ENCODE measurements at regions not wholly inside any gene's neighbourhood (a gene's known extent, or its start where the extent isn't known, plus 50 kb on each side); places are given as distances from the start of the nearest gene placed in this dataset.
"Not testable (repeated sequence)": the region's sequence is repeated elsewhere in the genome, so short reads cannot be mapped to it uniquely, and the experiment has no call there.

- H3K27ac ChIP-seq (ENCODE audit: low read length); H3K36me3 ChIP-seq (ENCODE audit: insufficient read depth, low read depth, low read length); H3K9ac ChIP-seq (ENCODE audit: low read depth, low read length); H3K4me3 ChIP-seq (ENCODE audit: low read length); H3K9me3 ChIP-seq (ENCODE audit: insufficient read depth, low read depth, low read length); H3K27me3 ChIP-seq (ENCODE audit: insufficient read depth, low read length); H3K4me1 ChIP-seq (ENCODE audit: insufficient read depth, low read length): not testable (repeated sequence)
Observed at GRCh38 chr5:97301181-97301580, 118.1 kb upstream of the RIOK2 start.

- no peaks in the 10 kb centered on the region for H3K4me1 ChIP-seq (ENCODE audit: insufficient read depth, low read length)
- no peaks in the 10 kb centered on the region for H3K36me3 ChIP-seq (ENCODE audit: insufficient read depth, low read depth, low read length)
- H3K9me3 ChIP-seq (ENCODE audit: insufficient read depth, low read depth, low read length): peaks cover 12% of the 10 kb centered on the region
- no peak overlapping the region for H3K27ac ChIP-seq (ENCODE audit: low read length)
- H3K4me3 ChIP-seq (ENCODE audit: low read length): no peak overlapping the region
- no peaks in the 10 kb centered on the region for H3K27me3 ChIP-seq (ENCODE audit: insufficient read depth, low read length)
- H3K9ac ChIP-seq (ENCODE audit: low read depth, low read length): no peak overlapping the region
Observed at GRCh38 chr5:97338729-97339128, 155.7 kb upstream of the RIOK2 start.

- Histone ChIP-seq H3K27ac (ENCODE audit: low read length) (no peak overlapping the region), H3K9ac (ENCODE audit: low read depth, low read length) (no peak overlapping the region), H3K4me1 (ENCODE audit: insufficient read depth, low read length) (no peaks in the 10 kb centered on the region), H3K27me3 (ENCODE audit: insufficient read depth, low read length) (no peaks in the 10 kb centered on the region), H3K4me3 (ENCODE audit: low read length) (no peak overlapping the region), H3K36me3 (ENCODE audit: insufficient read depth, low read depth, low read length) (no peaks in the 10 kb centered on the region), H3K9me3 (ENCODE audit: insufficient read depth, low read depth, low read length) (peaks cover 8% of the 10 kb centered on the region; the same call in 1 of the 2 replicates)
Observed at GRCh38 chr5:97355775-97356174, 172.7 kb upstream of the RIOK2 start.

GRCh38 chr5:97363577-97363976, 180.5 kb upstream of the RIOK2 start:
- Histone ChIP-seq H3K9me3 (ENCODE audit: insufficient read depth, low read depth, low read length) (no peaks in the 10 kb centered on the region), H3K9ac (ENCODE audit: low read depth, low read length) (no peak overlapping the region), H3K4me3 (ENCODE audit: low read length) (no peak overlapping the region), H3K27me3 (ENCODE audit: insufficient read depth, low read length) (no peaks in the 10 kb centered on the region), H3K36me3 (ENCODE audit: insufficient read depth, low read depth, low read length) (no peaks in the 10 kb centered on the region), H3K27ac (ENCODE audit: low read length) (no peak overlapping the region), H3K4me1 (ENCODE audit: insufficient read depth, low read length) (peaks cover 16% of the 10 kb centered on the region; the same call in 1 of the 2 replicates)

GRCh38 chr5:97364731-97365130, 181.7 kb upstream of the RIOK2 start:
- no peak overlapping the region for H3K27ac ChIP-seq (ENCODE audit: low read length)

GRCh38 chr5:97365163-97365845, 182.3 kb upstream of the RIOK2 start:
- Histone ChIP-seq H3K9me3 (ENCODE audit: insufficient read depth, low read depth, low read length) (no peaks in the 10 kb centered on the region), H3K4me3 (ENCODE audit: low read length) (no peak overlapping the region), H3K9ac (ENCODE audit: low read depth, low read length) (no peak overlapping the region), H3K27me3 (ENCODE audit: insufficient read depth, low read length) (no peaks in the 10 kb centered on the region), H3K36me3 (ENCODE audit: insufficient read depth, low read depth, low read length) (no peaks in the 10 kb centered on the region), H3K4me1 (ENCODE audit: insufficient read depth, low read length) (peaks cover 16% of the 10 kb centered on the region; the same call in 1 of the 2 replicates), H3K27ac (ENCODE audit: low read length) (no peak overlapping the region)

More at GRCh38 chr5:97364731-97365130, 181.7 kb upstream of the RIOK2 start:
- Histone ChIP-seq H3K9me3 (ENCODE audit: insufficient read depth, low read depth, low read length) (no peaks in the 10 kb centered on the region), H3K9ac (ENCODE audit: low read depth, low read length) (no peak overlapping the region), H3K27me3 (ENCODE audit: insufficient read depth, low read length) (no peaks in the 10 kb centered on the region), H3K4me3 (ENCODE audit: low read length) (no peak overlapping the region), H3K4me1 (ENCODE audit: insufficient read depth, low read length) (peaks cover 16% of the 10 kb centered on the region; the same call in 1 of the 2 replicates), H3K36me3 (ENCODE audit: insufficient read depth, low read depth, low read length) (no peaks in the 10 kb centered on the region)

GRCh38 chr5:97365918-97366317, 182.9 kb upstream of the RIOK2 start:
- Histone ChIP-seq H3K4me3 (ENCODE audit: low read length) (no peak overlapping the region), H3K36me3 (ENCODE audit: insufficient read depth, low read depth, low read length) (no peaks in the 10 kb centered on the region), H3K27me3 (ENCODE audit: insufficient read depth, low read length) (no peaks in the 10 kb centered on the region), H3K27ac (ENCODE audit: low read length) (no peak overlapping the region), H3K9me3 (ENCODE audit: insufficient read depth, low read depth, low read length) (no peaks in the 10 kb centered on the region), H3K4me1 (ENCODE audit: insufficient read depth, low read length) (peaks cover 16% of the 10 kb centered on the region; the same call in 1 of the 2 replicates), H3K9ac (ENCODE audit: low read depth, low read length) (no peak overlapping the region)

GRCh38 chr5:97375959-97376358, 192.9 kb upstream of the RIOK2 start:
- Histone ChIP-seq H3K4me3 (ENCODE audit: low read length) (no peak overlapping the region), H3K27ac (ENCODE audit: low read length) (no peak overlapping the region), H3K27me3 (ENCODE audit: insufficient read depth, low read length) (no peaks in the 10 kb centered on the region), H3K9ac (ENCODE audit: low read depth, low read length) (no peak overlapping the region), H3K9me3 (ENCODE audit: insufficient read depth, low read depth, low read length) (no peaks in the 10 kb centered on the region), H3K36me3 (ENCODE audit: insufficient read depth, low read depth, low read length) (no peaks in the 10 kb centered on the region), H3K4me1 (ENCODE audit: insufficient read depth, low read length) (no peaks in the 10 kb centered on the region)

- H3K27me3 ChIP-seq (ENCODE audit: insufficient read depth, low read length): no peaks in the 10 kb centered on the region
- H3K9ac ChIP-seq (ENCODE audit: low read depth, low read length): no peak overlapping the region
- H3K4me1 ChIP-seq (ENCODE audit: insufficient read depth, low read length): no peaks in the 10 kb centered on the region
- no peak overlapping the region for H3K27ac ChIP-seq (ENCODE audit: low read length)
- no peaks in the 10 kb centered on the region for H3K9me3 ChIP-seq (ENCODE audit: insufficient read depth, low read depth, low read length)
- no peaks in the 10 kb centered on the region for H3K36me3 ChIP-seq (ENCODE audit: insufficient read depth, low read depth, low read length)
- no peak overlapping the region for H3K4me3 ChIP-seq (ENCODE audit: low read length)
Observed at GRCh38 chr5:97377582-97377981, 194.5 kb upstream of the RIOK2 start.

- Histone ChIP-seq H3K36me3 (ENCODE audit: insufficient read depth, low read depth, low read length) (no peaks in the 10 kb centered on the region), H3K4me1 (ENCODE audit: insufficient read depth, low read length) (no peaks in the 10 kb centered on the region), H3K27me3 (ENCODE audit: insufficient read depth, low read length) (no peaks in the 10 kb centered on the region), H3K4me3 (ENCODE audit: low read length) (no peak overlapping the region), H3K27ac (ENCODE audit: low read length) (no peak overlapping the region), H3K9ac (ENCODE audit: low read depth, low read length) (no peak overlapping the region), H3K9me3 (ENCODE audit: insufficient read depth, low read depth, low read length) (no peaks in the 10 kb centered on the region)
Observed at GRCh38 chr5:97383996-97384395, 200.9 kb upstream of the RIOK2 start.

GRCh38 chr5:97388794-97389193, 205.7 kb upstream of the RIOK2 start:
- Histone ChIP-seq H3K36me3 (ENCODE audit: insufficient read depth, low read depth, low read length) (no peaks in the 10 kb centered on the region), H3K4me3 (ENCODE audit: low read length) (no peak overlapping the region), H3K9me3 (ENCODE audit: insufficient read depth, low read depth, low read length) (peaks cover 7% of the 10 kb centered on the region), H3K27ac (ENCODE audit: low read length) (no peak overlapping the region), H3K4me1 (ENCODE audit: insufficient read depth, low read length) (no peaks in the 10 kb centered on the region), H3K27me3 (ENCODE audit: insufficient read depth, low read length) (no peaks in the 10 kb centered on the region), H3K9ac (ENCODE audit: low read depth, low read length) (no peak overlapping the region)

GRCh38 chr5:97400537-97400936, 217.5 kb upstream of the RIOK2 start:
- H3K4me1 ChIP-seq (ENCODE audit: insufficient read depth, low read length): peaks cover 15% of the 10 kb centered on the region; the same call in 1 of the 2 replicates
- peak overlapping the region; percentile 44; the same call in 1 of the 2 replicates for H3K4me3 ChIP-seq (ENCODE audit: low read length)
- H3K9ac ChIP-seq (ENCODE audit: low read depth, low read length): no peak overlapping the region
- 0 out of 2 replicates have a peak, but pooled peaks cover 3% of the 10 kb centered on the region for H3K36me3 ChIP-seq (ENCODE audit: insufficient read depth, low read depth, low read length)
- H3K27ac ChIP-seq (ENCODE audit: low read length): no peak overlapping the region
- no peaks in the 10 kb centered on the region for H3K27me3 ChIP-seq (ENCODE audit: insufficient read depth, low read length)
- H3K9me3 ChIP-seq (ENCODE audit: insufficient read depth, low read depth, low read length): peaks cover 19% of the 10 kb centered on the region
